ENCODE measurements at regions not wholly inside any gene's neighbourhood (a gene's known extent, or its start where the extent isn't known, plus 50 kb on each side); places are given as distances from the start of the nearest gene placed in this dataset.

DNA sequence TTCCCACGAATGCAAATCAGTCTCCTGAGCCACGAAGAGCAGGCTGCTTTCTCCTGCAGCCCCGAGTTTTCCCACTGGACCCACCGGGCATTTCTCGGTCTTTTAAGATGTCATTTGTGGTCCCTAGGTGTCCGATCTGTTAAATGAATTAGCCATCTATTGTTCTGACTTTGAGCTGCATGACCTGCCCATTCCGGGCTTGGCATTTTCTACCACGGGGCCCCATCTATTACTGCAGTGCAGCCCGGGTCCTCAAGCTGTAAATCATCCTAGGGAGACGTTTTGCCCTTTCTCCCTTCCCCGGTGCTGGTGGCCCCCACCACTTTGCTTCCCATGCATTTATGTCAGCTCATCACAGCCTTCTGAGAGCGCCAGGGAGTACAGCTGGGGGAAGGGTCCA is 405.4 kb downstream of the IRX1 start:
- H3K27ac ChIP-seq (replicated peaks in 1 of 4), result no peak overlapping the region
- no peaks in the 10 kb centered on the region for H3K36me3 ChIP-seq
- no peaks in the 10 kb centered on the region for H3K9me3 ChIP-seq
- WGBS, result 65% methylated on average over 9 of the region's 12 CpGs
- DNase-seq (ENCODE audit: extremely low spot score), result peak; percentile 64
- intact Hi-C loops (cut with DNase I), result no loop called here
- no peak overlapping the region for H3K4me3 ChIP-seq
- H3K27me3 ChIP-seq, result peaks cover 0 to 15% (median 0%) of the 10 kb centered on the region in 4 donors
- peaks cover 0 to 4% (median 0%) of the 10 kb centered on the region in 4 donors for H3K4me1 ChIP-seq
- TF ChIP-seq POLR2A (IDR thresholded peaks at IDR 0.05; ENCODE audit: low read depth) (no peak), POLR2AphosphoS5 (IDR thresholded peaks at IDR 0.05) (no peak), EP300 (IDR thresholded peaks at IDR 0.05) (no peak)
- TF ChIP-seq, protein P1, sequence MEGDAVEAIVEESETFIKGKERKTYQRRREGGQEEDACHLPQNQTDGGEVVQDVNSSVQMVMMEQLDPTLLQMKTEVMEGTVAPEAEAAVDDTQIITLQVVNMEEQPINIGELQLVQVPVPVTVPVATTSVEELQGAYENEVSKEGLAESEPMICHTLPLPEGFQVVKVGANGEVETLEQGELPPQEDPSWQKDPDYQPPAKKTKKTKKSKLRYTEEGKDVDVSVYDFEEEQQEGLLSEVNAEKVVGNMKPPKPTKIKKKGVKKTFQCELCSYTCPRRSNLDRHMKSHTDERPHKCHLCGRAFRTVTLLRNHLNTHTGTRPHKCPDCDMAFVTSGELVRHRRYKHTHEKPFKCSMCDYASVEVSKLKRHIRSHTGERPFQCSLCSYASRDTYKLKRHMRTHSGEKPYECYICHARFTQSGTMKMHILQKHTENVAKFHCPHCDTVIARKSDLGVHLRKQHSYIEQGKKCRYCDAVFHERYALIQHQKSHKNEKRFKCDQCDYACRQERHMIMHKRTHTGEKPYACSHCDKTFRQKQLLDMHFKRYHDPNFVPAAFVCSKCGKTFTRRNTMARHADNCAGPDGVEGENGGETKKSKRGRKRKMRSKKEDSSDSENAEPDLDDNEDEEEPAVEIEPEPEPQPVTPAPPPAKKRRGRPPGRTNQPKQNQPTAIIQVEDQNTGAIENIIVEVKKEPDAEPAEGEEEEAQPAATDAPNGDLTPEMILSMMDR (IDR thresholded peaks at IDR 0.05), result no peak

DNA sequence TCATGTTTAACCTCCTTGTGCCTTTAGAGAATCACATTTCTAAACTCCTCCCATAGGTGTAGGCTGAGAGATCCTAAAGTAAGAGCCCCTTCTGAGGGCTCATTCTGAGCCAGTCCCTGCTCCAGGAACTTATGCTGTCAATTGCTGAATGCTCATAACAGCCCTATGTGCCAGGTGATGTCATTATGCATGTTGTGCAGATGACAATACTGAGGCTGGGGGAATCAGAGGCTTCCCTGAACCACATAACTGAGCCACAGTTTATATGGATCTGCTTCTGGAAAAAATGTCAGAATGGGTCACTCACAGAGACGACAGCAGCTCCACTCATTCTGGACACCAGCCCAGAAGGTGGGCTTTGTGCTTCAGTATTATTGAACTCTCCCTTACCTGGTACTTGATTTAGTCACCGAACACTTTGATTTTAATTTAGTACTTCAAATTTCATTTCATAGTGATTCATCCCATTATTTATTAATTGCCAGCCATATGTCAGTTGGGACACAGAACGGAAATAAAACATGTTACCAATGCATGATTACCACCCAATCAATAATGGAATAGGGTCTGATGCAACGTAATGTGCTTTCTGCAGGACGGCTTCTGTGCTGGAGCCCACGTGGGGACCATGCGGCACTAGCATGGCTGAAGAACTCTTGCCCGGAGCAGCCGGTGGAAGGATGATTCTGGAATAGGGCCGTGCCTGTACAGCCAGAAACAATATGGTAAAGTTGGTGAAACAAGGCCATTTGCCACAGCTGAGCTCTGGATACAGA is 406.3 kb downstream of the IRX1 start:
- H3K4me1 ChIP-seq, result peaks cover 0 to under 1% (median 0%) of the 10 kb centered on the region in 4 donors
- H3K27me3 ChIP-seq, result peaks cover 0 to 15% (median 0%) of the 10 kb centered on the region in 4 donors
- TF ChIP-seq EP300 (IDR thresholded peaks at IDR 0.05), result no peak
- TF ChIP-seq, protein P1 (IDR thresholded peaks at IDR 0.05), result no peak
- TF ChIP-seq POLR2AphosphoS5 (IDR thresholded peaks at IDR 0.05), result no peak
- no peak for TF ChIP-seq POLR2A (IDR thresholded peaks at IDR 0.05; ENCODE audit: low read depth)
- no peak overlapping the region for H3K27ac ChIP-seq (replicated peaks in 1 of 4)
- no peaks in the 10 kb centered on the region for H3K36me3 ChIP-seq
- no peak overlapping the region for H3K4me3 ChIP-seq
- peak; percentile 84 for DNase-seq (ENCODE audit: extremely low spot score)
- no peaks in the 10 kb centered on the region for H3K9me3 ChIP-seq
- 57% methylated on average over 10 of the region's 10 CpGs for WGBS
- intact Hi-C loops (cut with DNase I), result no loop called here

DNA sequence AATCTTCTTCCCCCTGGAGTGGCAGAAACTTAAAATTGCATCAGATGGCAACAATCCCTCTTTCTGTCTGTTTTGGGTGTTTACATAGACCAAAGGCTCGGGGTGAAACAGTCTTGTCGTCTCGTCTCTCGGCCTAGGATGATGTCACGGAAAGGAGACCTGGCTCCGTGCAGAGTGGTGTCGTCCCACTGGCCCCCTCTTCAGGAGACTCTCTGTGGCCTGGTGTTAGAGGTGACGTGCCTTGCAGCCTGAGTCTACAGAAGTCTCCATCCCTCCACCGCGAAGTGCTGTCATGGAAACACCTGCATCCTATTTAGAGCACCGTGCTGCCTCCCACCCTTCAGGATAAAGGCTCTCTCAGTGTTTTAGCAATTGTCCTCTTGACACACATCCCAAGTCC is 409.7 kb downstream of the IRX1 start:
- TF ChIP-seq EP300 (IDR thresholded peaks at IDR 0.05), result no peak
- TF ChIP-seq POLR2AphosphoS5 (IDR thresholded peaks at IDR 0.05), result no peak
- no peak for TF ChIP-seq POLR2A (IDR thresholded peaks at IDR 0.05; ENCODE audit: low read depth)
- TF ChIP-seq, protein P1 (IDR thresholded peaks at IDR 0.05), result no peak
- Histone ChIP-seq H3K4me3 (no peak overlapping the region), H3K27ac (replicated peaks in 1 of 4) (no peak overlapping the region), H3K4me1 (no peaks in the 10 kb centered on the region), H3K27me3 (peaks cover 0 to 4% (median 0%) of the 10 kb centered on the region in 4 donors), H3K9me3 (no peaks in the 10 kb centered on the region), H3K36me3 (no peaks in the 10 kb centered on the region)
- intact Hi-C loops (cut with DNase I), result no loop called here
- 80% methylated on average over 11 of the region's 11 CpGs for WGBS
- no peak for DNase-seq (ENCODE audit: extremely low spot score)

DNA sequence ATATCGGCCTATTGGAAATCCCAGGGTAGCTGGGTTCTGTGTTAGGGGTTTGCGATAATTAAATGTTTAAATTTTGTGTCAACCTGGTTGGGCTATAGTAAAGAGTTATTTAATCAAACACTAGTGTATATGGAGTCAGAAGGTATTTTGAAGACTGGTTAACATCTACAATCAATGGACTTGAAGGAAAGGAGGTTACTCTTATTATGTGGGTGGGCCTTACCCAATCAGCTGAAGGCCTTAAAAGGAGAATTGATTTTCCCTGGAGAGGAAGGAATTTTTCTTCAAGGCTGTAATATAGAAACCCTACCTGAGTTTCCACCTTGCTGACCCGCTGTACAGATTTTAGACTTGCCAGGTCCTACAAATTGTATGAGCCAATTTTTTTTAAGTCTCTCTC is 411.4 kb downstream of the IRX1 start:
- no peak for DNase-seq (ENCODE audit: extremely low spot score)
- no peaks in the 10 kb centered on the region for H3K36me3 ChIP-seq
- intact Hi-C loops (cut with DNase I), result no loop called here
- no peak overlapping the region for H3K4me3 ChIP-seq
- no peaks in the 10 kb centered on the region for H3K4me1 ChIP-seq
- TF ChIP-seq POLR2AphosphoS5 (IDR thresholded peaks at IDR 0.05) (no peak), POLR2A (IDR thresholded peaks at IDR 0.05; ENCODE audit: low read depth) (no peak), EP300 (IDR thresholded peaks at IDR 0.05) (no peak)
- TF ChIP-seq, protein P1 (IDR thresholded peaks at IDR 0.05), result no peak
- no peak overlapping the region for H3K27ac ChIP-seq (replicated peaks in 1 of 4)
- no peaks in the 10 kb centered on the region for H3K27me3 ChIP-seq
- no peaks in the 10 kb centered on the region for H3K9me3 ChIP-seq
- WGBS, result 94% methylated on average over 3 of the region's 3 CpGs
